ENCODE measurements at regions not wholly inside any gene's neighbourhood (a gene's known extent, or its start where the extent isn't known, plus 50 kb on each side); places are given as distances from the start of the nearest gene placed in this dataset.

- Histone ChIP-seq H3K4me3 (no peak overlapping the region), H3K4me2 (ENCODE audit: control insufficient read depth, insufficient read depth) (no peak overlapping the region), H2AFZ (ENCODE audit: control insufficient read depth, low read depth, low read length) (no peak overlapping the region), H4K20me1 (ENCODE audit: control insufficient read depth, insufficient read depth) (no peaks in the 10 kb centered on the region), H3K27me3 (replicated peaks in 1 of 2; ENCODE audit: control insufficient read depth in 2 of 2, insufficient read depth in 2 of 2, low read length in 1 of 2) (no peaks in the 10 kb centered on the region), H3K9ac (ENCODE audit: control insufficient read depth, insufficient read depth, low read length) (no peak overlapping the region), H3K9me3 (replicated peaks; ENCODE audit: control insufficient read depth, insufficient read depth, low read length) (no peaks in the 10 kb centered on the region), H3K27ac (ENCODE audit: control insufficient read depth, insufficient read depth) (no peak overlapping the region), H3K79me2 (ENCODE audit: control insufficient read depth, insufficient read depth, low read length) (no peaks in the 10 kb centered on the region), H3K4me1 (ENCODE audit: control insufficient read depth, insufficient read depth, low read length) (no peaks in the 10 kb centered on the region), H3K36me3 (ENCODE audit: control insufficient read depth in 2 of 2, insufficient read depth in 2 of 2, low read length in 1 of 2) (no peaks in the 10 kb centered on the region)
- ChIA-PET POLR2A (no interaction called here), SMC1A (ENCODE audit: uncharacterized antibody, unreplicated experiment) (no interaction called here), CTCF (interaction anchor here (1.0 kb wide), 1 partner anchor 15 kb away, joined by 3 read pairs; no protein-coding TSS in a partner anchor), RAD21 (ENCODE audit: unreplicated experiment) (no interaction called here)
- DNase-seq (ENCODE audit: low read depth, low spot score) = no peak
- no peak for FAIRE-seq
- TF ChIP-seq RAD51 (IDR thresholded peaks at IDR 0.05) (no peak), ZNF274 (IDR thresholded peaks at IDR 0.05; ENCODE audit: insufficient read depth, insufficient read length) (no peak), IRF5 (IDR thresholded peaks at IDR 0.05; ENCODE audit: borderline replicate concordance) (no peak), SUZ12 (IDR thresholded peaks at IDR 0.05; ENCODE audit: unreplicated experiment) (no peak), FOS (IDR thresholded peaks at IDR 0.05; ENCODE audit: borderline replicate concordance, extremely low read depth, insufficient read length) (no peak), CTCF (IDR thresholded peaks at IDR 0.05 in 2 of 3, conservative IDR thresholded peaks at IDR 0.05 in 1 of 3; ENCODE audit: control insufficient read depth in 2 of 3, extremely low read depth in 1 of 3, insufficient read depth in 1 of 3, low read depth in 3 of 3, low read length in 3 of 3) (no peak), PAX5 (IDR thresholded peaks at IDR 0.05; ENCODE audit: borderline replicate concordance, low read depth, low read length) (no peak)
- no TSS peak for BruUV-seq (replicated peaks)
- no peak for ATAC-seq
- intact Hi-C loops (cut with micrococcal nuclease; ENCODE audit: unreplicated experiment) = no loop called here
- in situ Hi-C loops (cut with MboI) = no loop called here
Measured at GRCh38 chr1:221279146-221279545, 399.9 kb downstream of the HLX start.
